Transverse colon (tissue), 4 donors: ENCODE measurements at regions not wholly inside any gene's neighbourhood (a gene's known extent, or its start where the extent isn't known, plus 50 kb on each side); places are given as distances from the start of the nearest gene placed in this dataset.

ENCODE experiments used
- DNase-seq: peaks from one replicate; pipeline ENCODE4 v3.0.0-alpha.2; 2019
- H3K27ac ChIP-seq, 4 donors: fragments of 200-600 bp; sonication (generic); 2 replicates each; pipeline ENCODE4 v1.5.1; 2016 to 2018; ENCODE audit warnings: inconsistent platforms in 4 of 4
- H3K27me3 ChIP-seq: fragments of 200-600 bp; sonication (generic); 2 replicates; pipeline ENCODE4 v1.5.1; 2017; ENCODE audit warnings: inconsistent platforms
- H3K36me3 ChIP-seq, 4 donors: fragments of 200-600 bp; sonication (generic); 2 replicates each; pipeline ENCODE4 v1.5.1; 2017 to 2019; ENCODE audit warnings: inconsistent platforms in 4 of 4
- H3K4me1 ChIP-seq, 4 donors: fragments of 200-600 bp; sonication (generic); 2 replicates each; pipeline ENCODE4 v1.5.1; 2017 to 2020; ENCODE audit warnings: inconsistent platforms in 4 of 4
- H3K4me3 ChIP-seq, 4 donors: fragments of 200-600 bp; sonication (generic); 1 replicate in 1 of 4; 2 replicates in 3 of 4; pipeline versions ENCODE4 v1.5.1 to v1.6.1; 2017 to 2019; ENCODE audit warnings: inconsistent platforms in 4 of 4
- H3K9me3 ChIP-seq, 2 donors: fragments of 200-600 bp; sonication (generic); 2 replicates each; pipeline ENCODE4 v1.5.1; 2017 to 2019; ENCODE audit warnings: inconsistent platforms in 2 of 2
- EP300 ChIP-seq: sonication (generic); formaldehyde crosslinking; IDR thresholded peaks from one replicate; pipeline ENCODE4 v1.6.1; 2017; ENCODE audit warnings: antibody characterized with exemption, low read depth
- POLR2A ChIP-seq: fragments of 450-650 bp; IDR thresholded peaks from one replicate; pipeline ENCODE4 v1.6.1; 2016; ENCODE audit warnings: antibody characterized with exemption, mild to moderate bottlenecking, moderate library complexity
- POLR2AphosphoS5 ChIP-seq, 3 donors: sonication (generic); formaldehyde crosslinking; IDR thresholded peaks; one replicate each; pipeline ENCODE4 v1.6.1; 2016; ENCODE audit warnings: antibody characterized with exemption in 3 of 3
- WGBS, 2 donors: methylation state at CpG; one replicate each; pipeline ENCODE4 v1.1.5; 2018; ENCODE audit warnings: low coverage in 1 of 2; 5-methylcytosine and 5-hydroxymethylcytosine counted together
- in situ Hi-C, 4 donors: fragments of 200-750 bp; cut with MboI; loops; one replicate each; pipeline versions ENCODE4 v1.15.0 to v1.15.1; 2017; ENCODE audit warnings: low sequenced_read_pairs in 3 of 4, low pct_ligation_motif_present in 1 of 4, low pct_unique_long_range_greater_than_20kb in 1 of 4
- intact Hi-C: fragments of 100-400 bp; cut with DNase I; formaldehyde crosslinking; loops from one replicate; pipeline ENCODE4 v1.15.1; 2023; ENCODE audit warnings: low total_unique reads
- TF ChIP-seq, protein P1 (sequence below), 5 experiments: fragments of 200-600 bp in 3 of 5; fragments of 450-650 bp in 2 of 5; sonication (generic) in 3 of 5; IDR thresholded peaks; 1 replicate in 2 of 5; 2 replicates in 3 of 5; pipeline ENCODE4 v1.5.1; 2016 to 2017; ENCODE audit warnings: antibody characterized with exemption in 5 of 5, inconsistent platforms in 3 of 5, mild to moderate bottlenecking in 2 of 5, moderate library complexity in 1 of 5

GRCh38 chr19:31001991-31002390, 347.2 kb downstream of the TSHZ3 start:
- Histone ChIP-seq H3K9me3 (no peaks in the 10 kb centered on the region), H3K4me1 (no peaks in the 10 kb centered on the region), H3K27me3 (peaks cover 7% of the 10 kb centered on the region), H3K4me3 (no peak overlapping the region), H3K36me3 (no peaks in the 10 kb centered on the region), H3K27ac (no peak overlapping the region)
- TF ChIP-seq POLR2A (no peak), POLR2AphosphoS5 (IDR thresholded peaks at IDR 0.05) (no peak), EP300 (no peak)
- TF ChIP-seq, protein P1, sequence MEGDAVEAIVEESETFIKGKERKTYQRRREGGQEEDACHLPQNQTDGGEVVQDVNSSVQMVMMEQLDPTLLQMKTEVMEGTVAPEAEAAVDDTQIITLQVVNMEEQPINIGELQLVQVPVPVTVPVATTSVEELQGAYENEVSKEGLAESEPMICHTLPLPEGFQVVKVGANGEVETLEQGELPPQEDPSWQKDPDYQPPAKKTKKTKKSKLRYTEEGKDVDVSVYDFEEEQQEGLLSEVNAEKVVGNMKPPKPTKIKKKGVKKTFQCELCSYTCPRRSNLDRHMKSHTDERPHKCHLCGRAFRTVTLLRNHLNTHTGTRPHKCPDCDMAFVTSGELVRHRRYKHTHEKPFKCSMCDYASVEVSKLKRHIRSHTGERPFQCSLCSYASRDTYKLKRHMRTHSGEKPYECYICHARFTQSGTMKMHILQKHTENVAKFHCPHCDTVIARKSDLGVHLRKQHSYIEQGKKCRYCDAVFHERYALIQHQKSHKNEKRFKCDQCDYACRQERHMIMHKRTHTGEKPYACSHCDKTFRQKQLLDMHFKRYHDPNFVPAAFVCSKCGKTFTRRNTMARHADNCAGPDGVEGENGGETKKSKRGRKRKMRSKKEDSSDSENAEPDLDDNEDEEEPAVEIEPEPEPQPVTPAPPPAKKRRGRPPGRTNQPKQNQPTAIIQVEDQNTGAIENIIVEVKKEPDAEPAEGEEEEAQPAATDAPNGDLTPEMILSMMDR (IDR thresholded peaks at IDR 0.05): no peak
- DNase-seq: no peak
- in situ Hi-C loops (no loop called here), intact Hi-C loops (no loop called here)
- 58 to 73% methylated on average over 5 to 11 of the region's 11 CpGs for WGBS, 2 donors

GRCh38 chr19:31000913-31001312, 348.3 kb downstream of the TSHZ3 start:
- in situ Hi-C loops: no loop called here
- H3K4me3 ChIP-seq: no peak overlapping the region
- WGBS, 2 donors: 40 to 70% methylated on average over 2 of the region's 2 CpGs
- DNase-seq: no peak
- no peaks in the 10 kb centered on the region for H3K4me1 ChIP-seq
- no peak overlapping the region for H3K27ac ChIP-seq
- H3K9me3 ChIP-seq: no peaks in the 10 kb centered on the region
- intact Hi-C loops: no loop called here
- H3K36me3 ChIP-seq: no peaks in the 10 kb centered on the region
- TF ChIP-seq, protein P1 (IDR thresholded peaks at IDR 0.05): no peak
- TF ChIP-seq POLR2AphosphoS5 (IDR thresholded peaks at IDR 0.05) (no peak), EP300 (no peak), POLR2A (no peak)
- H3K27me3 ChIP-seq: peaks cover 7% of the 10 kb centered on the region

GRCh38 chr19:30999726-31000125, 349.5 kb downstream of the TSHZ3 start:
- TF ChIP-seq EP300: no peak
- TF ChIP-seq, protein P1 (IDR thresholded peaks at IDR 0.05): no peak
- TF ChIP-seq POLR2AphosphoS5 (IDR thresholded peaks at IDR 0.05): no peak
- TF ChIP-seq POLR2A: no peak
- no peaks in the 10 kb centered on the region for H3K4me1 ChIP-seq
- no peak overlapping the region for H3K4me3 ChIP-seq
- no peaks in the 10 kb centered on the region for H3K36me3 ChIP-seq
- in situ Hi-C loops: no loop called here
- intact Hi-C loops: no loop called here
- 28 to 37% methylated on average over 2 of the region's 2 CpGs for WGBS, 2 donors
- H3K27me3 ChIP-seq: peaks cover 7% of the 10 kb centered on the region
- no peaks in the 10 kb centered on the region for H3K9me3 ChIP-seq
- no peak for DNase-seq
- H3K27ac ChIP-seq: no peak overlapping the region

DNA sequence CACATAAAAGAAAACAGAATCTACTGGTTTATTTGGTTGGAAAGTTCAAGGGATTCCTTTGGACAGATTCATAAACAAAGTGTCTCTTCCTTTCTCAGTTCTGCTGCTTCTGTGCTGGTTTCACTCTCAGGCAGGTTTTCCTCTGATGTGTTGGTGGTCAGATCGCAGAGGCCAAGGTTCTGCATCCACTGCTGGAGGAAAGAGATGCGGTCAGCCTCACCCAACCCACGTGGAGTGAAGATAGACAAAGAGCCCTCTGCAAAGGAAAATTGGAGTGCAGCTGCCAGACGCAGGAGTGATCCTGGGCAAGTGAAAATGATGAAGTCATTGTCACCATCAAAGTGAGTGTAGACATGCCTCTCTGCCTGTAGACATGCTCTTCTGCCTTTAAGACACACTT, 352.0 kb downstream of the TSHZ3 start:
- TF ChIP-seq, protein P1 (IDR thresholded peaks at IDR 0.05): no peak
- TF ChIP-seq EP300: no peak
- no peak for TF ChIP-seq POLR2AphosphoS5 (IDR thresholded peaks at IDR 0.05)
- TF ChIP-seq POLR2A: no peak
- H3K27me3 ChIP-seq: peaks cover 7% of the 10 kb centered on the region
- intact Hi-C loops: no loop called here
- H3K4me3 ChIP-seq: no peak overlapping the region
- H3K27ac ChIP-seq: no peak overlapping the region
- WGBS, 2 donors: 43 to 71% methylated on average over 4 of the region's 4 CpGs
- H3K9me3 ChIP-seq: no peaks in the 10 kb centered on the region
- DNase-seq: no peak
- H3K4me1 ChIP-seq: no peaks in the 10 kb centered on the region
- H3K36me3 ChIP-seq: no peaks in the 10 kb centered on the region
- in situ Hi-C loops: no loop called here
